Hepatocyte (in vitro differentiated cells): ENCODE measurements at regions not wholly inside any gene's neighbourhood (a gene's known extent, or its start where the extent isn't known, plus 50 kb on each side); places are given as distances from the start of the nearest gene placed in this dataset.

Source experiments
- EZH2 ChIP-seq: fragments of 200-600 bp; sonication (generic); IDR thresholded peaks from 2 replicates; pipeline ENCODE4 v1.6.1; 2016; ENCODE audit warnings: antibody characterized with exemption, mild to moderate bottlenecking, borderline replicate concordance
- TF ChIP-seq, protein P1 (sequence below): fragments of 200-600 bp; sonication (generic); IDR thresholded peaks from 2 replicates; pipeline ENCODE4 v1.5.1; 2016; ENCODE audit warnings: antibody characterized with exemption, mild to moderate bottlenecking; ENCODE audit not compliant: poor library complexity

DNA sequence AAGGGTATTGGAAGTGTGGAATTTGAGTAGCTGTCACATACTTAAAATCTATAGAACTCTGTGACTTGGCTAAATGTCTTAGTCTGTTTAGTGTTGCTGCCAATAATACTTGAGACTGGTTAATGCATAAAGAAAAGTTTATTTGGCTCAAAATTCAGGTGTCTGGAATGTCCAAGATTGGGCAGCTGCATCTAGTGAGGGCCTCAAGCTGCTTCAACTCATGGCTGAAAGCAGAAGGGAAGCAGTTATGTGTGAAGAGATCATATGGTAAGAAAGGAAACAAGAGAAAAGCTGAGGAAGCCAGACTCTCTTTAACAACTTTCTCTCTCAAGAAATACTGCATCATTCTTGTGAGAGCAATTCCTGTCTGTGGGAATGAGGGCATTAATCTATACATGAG, 1043.3 kb upstream of the CDH6 start:
- TF ChIP-seq, protein P1, sequence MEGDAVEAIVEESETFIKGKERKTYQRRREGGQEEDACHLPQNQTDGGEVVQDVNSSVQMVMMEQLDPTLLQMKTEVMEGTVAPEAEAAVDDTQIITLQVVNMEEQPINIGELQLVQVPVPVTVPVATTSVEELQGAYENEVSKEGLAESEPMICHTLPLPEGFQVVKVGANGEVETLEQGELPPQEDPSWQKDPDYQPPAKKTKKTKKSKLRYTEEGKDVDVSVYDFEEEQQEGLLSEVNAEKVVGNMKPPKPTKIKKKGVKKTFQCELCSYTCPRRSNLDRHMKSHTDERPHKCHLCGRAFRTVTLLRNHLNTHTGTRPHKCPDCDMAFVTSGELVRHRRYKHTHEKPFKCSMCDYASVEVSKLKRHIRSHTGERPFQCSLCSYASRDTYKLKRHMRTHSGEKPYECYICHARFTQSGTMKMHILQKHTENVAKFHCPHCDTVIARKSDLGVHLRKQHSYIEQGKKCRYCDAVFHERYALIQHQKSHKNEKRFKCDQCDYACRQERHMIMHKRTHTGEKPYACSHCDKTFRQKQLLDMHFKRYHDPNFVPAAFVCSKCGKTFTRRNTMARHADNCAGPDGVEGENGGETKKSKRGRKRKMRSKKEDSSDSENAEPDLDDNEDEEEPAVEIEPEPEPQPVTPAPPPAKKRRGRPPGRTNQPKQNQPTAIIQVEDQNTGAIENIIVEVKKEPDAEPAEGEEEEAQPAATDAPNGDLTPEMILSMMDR = no peak
- no peak for TF ChIP-seq EZH2
